ENCODE measurements at regions not wholly inside any gene's neighbourhood (a gene's known extent, or its start where the extent isn't known, plus 50 kb on each side); places are given as distances from the start of the nearest gene placed in this dataset.

DNA sequence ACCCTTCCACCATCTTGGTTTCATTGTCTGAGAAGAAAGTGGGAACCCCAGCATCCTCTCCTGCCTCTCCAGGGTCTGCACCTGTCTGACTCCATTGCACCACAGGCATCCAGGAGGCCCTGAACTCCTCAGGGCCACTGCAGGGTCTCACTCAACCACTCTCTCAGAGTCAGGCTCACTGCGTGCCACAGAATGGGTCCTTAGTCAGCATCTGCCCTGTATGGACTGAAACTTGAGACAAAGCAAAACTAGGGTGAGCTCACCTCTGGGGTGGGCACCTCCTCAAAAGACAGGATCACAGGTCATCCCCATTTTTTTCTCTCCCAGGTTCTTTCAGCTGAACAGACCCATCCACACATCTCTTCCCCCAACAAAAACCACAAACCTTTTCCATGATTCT is 59.2 kb upstream of the CPEB4 start:
- no peaks in the 10 kb centered on the region; a peak in 1 of 7 replicates for H3K27me3 ChIP-seq (replicated peaks in 1 of 4; ENCODE audit: control insufficient read depth in 3 of 4, extremely low read depth in 1 of 4, insufficient read depth in 3 of 4, low read length in 3 of 4)
- ChIA-PET POLR2A (ENCODE audit: partially characterized antibody) (no interaction called here), CTCF (ENCODE audit: partially characterized antibody) (interaction anchor here (0.5 to 2.2 kb wide), 6 partner anchors 13 to 187 kb away, joined by 3 to 5 read pairs (median 4); no protein-coding TSS in a partner anchor)
- H3K4me2 ChIP-seq (ENCODE audit: insufficient read depth in 1 of 2, low read depth in 2 of 2, low read length in 2 of 2) = no peak overlapping the region
- no peaks in the 10 kb centered on the region for H4K20me1 ChIP-seq (replicated peaks in 1 of 2; ENCODE audit: control insufficient read depth in 1 of 2, insufficient read depth in 2 of 2, low read length in 2 of 2)
- no peak overlapping the region for H3K9ac ChIP-seq (replicated peaks in 1 of 4; ENCODE audit: extremely low read depth in 1 of 4, low read depth in 3 of 4, low read length in 3 of 4)
- no peak for TF ChIP-seq ZNF274 (IDR thresholded peaks at IDR 0.05; ENCODE audit: borderline replicate concordance, extremely low read depth, low read length)
- no peak for TF ChIP-seq TCF12 (IDR thresholded peaks at IDR 0.05; ENCODE audit: low read depth, low read length)
- no peak for TF ChIP-seq HDAC2 (IDR thresholded peaks at IDR 0.05; ENCODE audit: borderline replicate concordance in 1 of 2, low read depth in 2 of 2, low read length in 2 of 2)
- TF ChIP-seq CTBP2 (IDR thresholded peaks at IDR 0.05; ENCODE audit: borderline replicate concordance, insufficient read depth, insufficient read length, low read length) = no peak
- TF ChIP-seq SIRT6 (IDR thresholded peaks at IDR 0.05; ENCODE audit: low read length) = no peak
- no peak for TF ChIP-seq CHD2 (IDR thresholded peaks at IDR 0.05; ENCODE audit: low read length)
- no peak for TF ChIP-seq GTF2F1 (IDR thresholded peaks at IDR 0.05; ENCODE audit: borderline replicate concordance, low read depth, low read length)
- TF ChIP-seq BCL11A (IDR thresholded peaks at IDR 0.05; ENCODE audit: low read depth in 2 of 2, low read length in 2 of 2) = no peak
- TF ChIP-seq RNF2 (IDR thresholded peaks at IDR 0.05; ENCODE audit: borderline replicate concordance, low read depth, low read length, missing control alignments, poor library complexity, severe bottlenecking) = no peak
- no peak for TF ChIP-seq SP2 (IDR thresholded peaks at IDR 0.05; ENCODE audit: low read length)
- no peak for TF ChIP-seq SAP30 (IDR thresholded peaks at IDR 0.05; ENCODE audit: insufficient read depth, insufficient replicate concordance, low read length)
- TF ChIP-seq YY1 (IDR thresholded peaks at IDR 0.05; ENCODE audit: low read depth, low read length) = no peak
- no peak for TF ChIP-seq NRF1 (IDR thresholded peaks at IDR 0.05; ENCODE audit: low read depth, low read length)
- H3K27ac ChIP-seq (ENCODE audit: low read depth, low read length) = no peak overlapping the region
- no peaks in the 10 kb centered on the region for H3K23me2 ChIP-seq (ENCODE audit: low read depth, low read length)
- no peak overlapping the region for H3K23ac ChIP-seq (ENCODE audit: insufficient read length)
- H3K4me3 ChIP-seq (ENCODE audit: extremely low read depth in 1 of 4, insufficient read depth in 2 of 4, low read depth in 3 of 4, low read length in 4 of 4) = no peak overlapping the region
- no peak overlapping the region for H2AK5ac ChIP-seq (ENCODE audit: low read depth, low read length)
- FAIRE-seq (no peak), DNase-seq (ENCODE audit: low read depth in 1 of 2, low spot score in 2 of 2) (no peak)
- H3K18ac ChIP-seq (ENCODE audit: extremely low read depth, low read length) = no peak overlapping the region
- H3K79me2 ChIP-seq (ENCODE audit: control insufficient read depth in 1 of 2, insufficient read depth in 2 of 2, low read length in 2 of 2) = no peaks in the 10 kb centered on the region
- no peak overlapping the region for H3K4ac ChIP-seq (replicated peaks; ENCODE audit: insufficient read length, low read depth, low read length)
- H3K56ac ChIP-seq (replicated peaks; ENCODE audit: insufficient read length, low read depth, low read length) = no peak overlapping the region
- no peak overlapping the region for H3K14ac ChIP-seq (ENCODE audit: insufficient read length)
- no peaks in the 10 kb centered on the region for H3K36me3 ChIP-seq (ENCODE audit: control insufficient read depth in 2 of 4, insufficient read depth in 4 of 4, low read length in 3 of 4)
- no peak overlapping the region for H2BK15ac ChIP-seq (ENCODE audit: low read length)
- no peaks in the 10 kb centered on the region for H3K9me3 ChIP-seq (ENCODE audit: insufficient read depth in 2 of 2, low read depth in 1 of 2, low read length in 1 of 2)
- WGBS, 2 experiments (ENCODE audit: extremely low coverage in 1 of 2, insufficient coverage in 1 of 2, insufficient read length in 1 of 2, insufficient replicate concordance in 2 of 2, low coverage in 1 of 2, low lambda C conversion rate in 2 of 2, missing lambda C conversion rate in 1 of 2) = 88% methylated on average over 1 of the region's 1 CpG; no CpG with 5 or more reads in 1 of the 2 experiments
- no peak overlapping the region for H4K8ac ChIP-seq (ENCODE audit: extremely low read depth, insufficient read depth, low read length)
- H3K4me1 ChIP-seq (replicated peaks in 1 of 4; ENCODE audit: control insufficient read depth in 3 of 4, insufficient read depth in 4 of 4, low read length in 3 of 4) = peaks cover 0 to 3% (median 1%) of the 10 kb centered on the region in 4 experiments; a peak in 3 of 7 replicates
- H2BK20ac ChIP-seq (ENCODE audit: low read length) = no peak overlapping the region
- H4K5ac ChIP-seq (ENCODE audit: insufficient read length, low read depth, low read length) = no peak overlapping the region
- H2BK12ac ChIP-seq (ENCODE audit: low read depth, low read length) = no peak overlapping the region
- H2AFZ ChIP-seq (ENCODE audit: low read length) = no peak overlapping the region
- H3K79me1 ChIP-seq (ENCODE audit: low read depth, low read length) = no peaks in the 10 kb centered on the region
- no peak overlapping the region for H4K91ac ChIP-seq (replicated peaks; ENCODE audit: insufficient read length, low read length)
- H2BK5ac ChIP-seq (ENCODE audit: low read depth, low read length) = no peak overlapping the region
- H2BK120ac ChIP-seq (replicated peaks; ENCODE audit: low read depth, low read length) = no peak overlapping the region
